Heart right ventricle (tissue), 16 donors: ENCODE measurements at regions not wholly inside any gene's neighbourhood (a gene's known extent, or its start where the extent isn't known, plus 50 kb on each side); places are given as distances from the start of the nearest gene placed in this dataset.

ENCODE experiments used
- ATAC-seq, 8 donors: fragments of 200-7000 bp; cut with Tn5 transposase; one replicate each; pipeline ENCODE4 v1.9.1; 2020; ENCODE audit warnings: mild to moderate bottlenecking in 8 of 8, moderate library complexity in 8 of 8, moderate number of reproducible peaks in 1 of 8
- DNase-seq, 2 donors: peaks; one replicate each; pipeline ENCODE4 v3.0.0-alpha.2; 2020
- H3K27ac ChIP-seq, 10 donors: fragments of 200-600 bp; sonication (generic) in 2 of 10; one replicate each; pipeline versions ENCODE4 v1.5.0 to v1.8.0; 2020 to 2022; ENCODE audit warnings: mild to moderate bottlenecking in 3 of 10
- H3K27me3 ChIP-seq, 7 donors: fragments of 200-600 bp; one replicate each; pipeline ENCODE4 v1.8.0; 2021 to 2022; ENCODE audit warnings: mild to moderate bottlenecking in 2 of 7
- H3K36me3 ChIP-seq, 9 donors: fragments of 200-600 bp; sonication (generic) in 1 of 9; one replicate each; pipeline versions ENCODE4 v1.5.0 to v1.8.0; 2020 to 2022; ENCODE audit warnings: mild to moderate bottlenecking in 2 of 9
- H3K4me1 ChIP-seq, 9 donors: fragments of 200-600 bp; sonication (generic) in 1 of 9; one replicate each; pipeline versions ENCODE4 v1.5.0 to v1.8.0; 2020 to 2022; ENCODE audit warnings: mild to moderate bottlenecking in 4 of 9
- H3K4me3 ChIP-seq, 10 donors: fragments of 200-600 bp; sonication (generic) in 2 of 10; one replicate each; pipeline versions ENCODE4 v1.5.0 to v1.8.0; 2020 to 2022; ENCODE audit warnings: mild to moderate bottlenecking in 7 of 10, moderate library complexity in 2 of 10
- H3K9me3 ChIP-seq, 11 donors: fragments of 200-600 bp in 10 of 11; sonication (generic) in 2 of 11; one replicate each; pipeline versions ENCODE4 v1.5.0 to v1.8.0; 2013 to 2022; ENCODE audit warnings: mild to moderate bottlenecking in 2 of 11, control low read depth in 1 of 11, moderate library complexity in 1 of 11
- CTCF ChIP-seq, 9 donors: fragments of 200-600 bp; sonication (generic) in 2 of 9; IDR thresholded peaks; one replicate each; pipeline versions ENCODE4 v1.5.0 to v1.8.0; 2021 to 2022; ENCODE audit warnings: antibody characterized with exemption in 9 of 9, mild to moderate bottlenecking in 5 of 9, moderate library complexity in 1 of 9
- WGBS, 2 donors: extraction: QIAGEN DNeasy Blood & Tissue Kit; methylation state at CpG; one replicate each; pipeline ENCODE4 v1.1.7; 2013; ENCODE audit warnings: inconsistent platforms in 1 of 2; 5-methylcytosine and 5-hydroxymethylcytosine counted together
- intact Hi-C, 10 donors: fragments of 100-400 bp; cut with DNase I; formaldehyde crosslinking; loops; one replicate each; pipeline versions ENCODE4 v1.11.1 to v1.14.2; 2022
- donor health status: Arrhythmogenic right ventricular cardiomyopathy.
- donor health status: ischemic (EF 13 %, LVEDD 7.1; RV severe dilation, severe dysfunction).
- donor health status: healthy with polysubstance abuse.
- donor health status: DM: no; HTN: yes; CAD: no.
- donor health status: DM: no; HTN: no; CAD: no.
- donor health status: ischemic (EF 25% LVEDD 6.9; RV normal size, moderate dysfunction).
- donor health status: ischemic (EF 25% LVEDD 5.7; RV mildly dilated, moderate dysfunction).
- donor health status: healthy.
- donor health status: DM: yes; HTN: yes; CAD: no.
- donor health status: Ischemic cardiomyopathy.
- donor health status: ischemic (EF 35%, LVEDD 5.7; RV mildly dilated, moderate dysfunction).
- donor health status: nonischemic (EF 11% LVEDD 7.7; RV severe dilation, severe dysfunction).
- donor health status: DM: yes; HTN: yes; CAD: no.
- donor health status: PGD.
- donor health status: ischemic (EF 29% LVEDD 5.4; RV normal size, mild dysfunction).
- donor health status: nonischemic (EF 23%, LVEDD 6.1; RV moderate dilation, normal function).

DNA sequence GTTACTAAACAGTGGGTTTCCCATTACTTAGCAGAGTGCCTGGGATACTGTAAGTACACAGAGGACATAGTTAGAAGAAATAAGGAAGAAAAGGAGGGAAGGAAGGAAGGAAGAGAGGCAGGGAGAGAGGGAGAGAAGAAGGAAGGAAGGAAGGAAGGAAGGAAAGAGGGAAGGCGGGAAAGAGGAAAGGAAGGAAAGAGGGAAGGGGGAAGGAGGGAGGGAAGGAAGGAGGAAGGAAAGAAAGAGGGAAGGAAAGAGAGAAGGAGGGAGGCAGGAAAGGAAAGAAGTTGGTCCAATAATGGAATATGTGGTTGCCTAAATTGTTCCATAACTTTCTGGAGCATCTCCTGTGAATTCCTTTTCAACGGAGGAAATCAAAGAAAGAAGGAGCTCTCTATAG is 1230.4 kb downstream of the AACS start:
- intact Hi-C loops: no loop called here
- Histone ChIP-seq H3K4me1 (no peaks in the 10 kb centered on the region), H3K27ac (no peak overlapping the region), H3K27me3 (no peaks in the 10 kb centered on the region), H3K9me3 (peaks cover 0 to 24% (median 0%) of the 10 kb centered on the region in 11 donors), H3K4me3 (no peak overlapping the region), H3K36me3 (no peaks in the 10 kb centered on the region)
- ATAC-seq: no peak
- no peak for DNase-seq
- no peak for TF ChIP-seq CTCF (IDR thresholded peaks at IDR 0.05)
- 90 to 94% methylated on average over 2 of the region's 2 CpGs for WGBS, 2 donors

- WGBS, 2 donors: 70 to 72% methylated on average over 3 of the region's 3 CpGs
- Histone ChIP-seq H3K27ac (no peak overlapping the region), H3K4me3 (no peak overlapping the region), H3K36me3 (no peaks in the 10 kb centered on the region), H3K9me3 (peaks cover 0 to 20% (median 0%) of the 10 kb centered on the region in 11 donors), H3K4me1 (no peaks in the 10 kb centered on the region), H3K27me3 (no peaks in the 10 kb centered on the region)
- DNase-seq (no peak), ATAC-seq (no peak)
- TF ChIP-seq CTCF (IDR thresholded peaks at IDR 0.05): no peak
- intact Hi-C loops: no loop called here
Observed at GRCh38 chr12:126309278-126309677, 1244.0 kb downstream of the AACS start.

- no peak overlapping the region for H3K4me3 ChIP-seq
- no peak for TF ChIP-seq CTCF (IDR thresholded peaks at IDR 0.05)
- intact Hi-C loops: no loop called here
- H3K27ac ChIP-seq: no peak overlapping the region
- no peaks in the 10 kb centered on the region for H3K27me3 ChIP-seq
- peaks cover 0 to 7% (median 0%) of the 10 kb centered on the region in 11 donors for H3K9me3 ChIP-seq
- ATAC-seq (no peak), DNase-seq (no peak)
- no peaks in the 10 kb centered on the region for H3K4me1 ChIP-seq
- no peaks in the 10 kb centered on the region for H3K36me3 ChIP-seq
- WGBS, 2 donors: 62 to 68% methylated on average over 3 of the region's 3 CpGs
Observed at GRCh38 chr12:126312457-126312856, 1247.2 kb downstream of the AACS start.

DNA sequence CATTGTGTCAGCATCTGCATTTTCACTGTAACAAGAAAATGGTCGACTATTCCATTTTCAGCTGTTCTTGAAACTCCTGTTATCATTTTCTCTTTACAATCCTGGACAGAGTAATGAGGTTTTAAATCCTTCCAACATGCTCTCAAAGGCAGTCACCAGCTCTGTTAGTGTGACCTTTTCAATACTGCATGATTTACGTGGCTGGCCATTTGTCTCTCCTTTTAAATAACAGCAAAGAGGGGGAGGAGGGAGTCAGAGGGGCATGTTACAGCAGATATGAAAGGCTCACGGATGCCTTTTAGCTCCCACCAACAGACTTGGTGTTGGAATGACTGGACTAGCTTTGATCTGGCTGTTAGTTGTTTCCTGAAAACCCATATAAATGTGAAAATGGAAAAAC is 1251.2 kb downstream of the AACS start:
- Histone ChIP-seq H3K9me3 (peaks cover 0 to 5% (median 0%) of the 10 kb centered on the region in 11 donors), H3K36me3 (no peaks in the 10 kb centered on the region), H3K4me3 (no peak overlapping the region), H3K27ac (no peak overlapping the region), H3K27me3 (no peaks in the 10 kb centered on the region), H3K4me1 (no peaks in the 10 kb centered on the region)
- no peak for TF ChIP-seq CTCF (IDR thresholded peaks at IDR 0.05)
- no peak for ATAC-seq
- DNase-seq: no peak
- 39 to 47% methylated on average over 3 of the region's 3 CpGs for WGBS, 2 donors
- intact Hi-C loops: no loop called here
